ENCODE measurements at regions not wholly inside any gene's neighbourhood (a gene's known extent, or its start where the extent isn't known, plus 50 kb on each side); places are given as distances from the start of the nearest gene placed in this dataset.

DNA sequence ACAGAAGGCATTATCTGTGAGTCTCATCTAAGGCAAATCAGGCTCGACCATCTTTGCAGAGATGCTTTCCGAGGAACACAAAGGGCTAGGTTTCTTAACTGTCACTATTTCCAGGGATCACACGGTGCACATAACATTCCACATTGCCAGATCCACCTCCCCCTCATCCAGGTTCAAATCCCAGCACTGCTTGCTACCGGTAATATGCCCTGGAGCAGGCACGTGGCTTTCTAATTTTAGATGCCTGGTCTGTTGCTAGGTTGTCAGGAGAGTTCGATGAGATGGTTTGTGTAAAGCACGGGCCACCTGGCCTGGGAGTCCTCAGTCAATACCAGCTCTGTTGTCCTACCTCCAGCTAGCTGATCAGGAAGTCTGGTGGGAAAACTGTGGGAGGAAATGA lies 598.6 kb downstream of the NPHP4 start:
- no peak for DNase-seq (ENCODE audit: extremely low read depth, low read depth)

DNA sequence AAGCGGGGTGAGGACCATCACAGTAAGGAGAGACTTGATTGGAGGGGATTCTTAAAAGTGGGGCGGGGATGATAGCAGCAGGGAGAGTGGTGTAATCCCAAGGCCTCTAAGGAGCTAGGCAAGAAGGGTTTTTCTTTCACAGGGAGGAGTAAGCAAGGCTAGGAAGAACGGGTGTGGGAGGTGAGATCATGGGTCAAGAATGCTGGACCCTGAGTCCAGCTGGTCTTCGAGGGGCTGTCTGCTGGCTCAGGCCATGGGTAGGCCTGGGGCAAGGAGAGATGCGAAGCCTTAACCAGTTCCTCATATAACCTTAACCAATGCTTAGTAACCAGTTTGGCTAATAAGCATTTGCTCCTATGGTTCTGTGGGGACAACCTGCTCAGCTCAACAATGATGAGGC lies 599.1 kb downstream of the NPHP4 start:
- DNase-seq (ENCODE audit: extremely low read depth, low read depth), result no peak
- TF ChIP-seq, protein P1, sequence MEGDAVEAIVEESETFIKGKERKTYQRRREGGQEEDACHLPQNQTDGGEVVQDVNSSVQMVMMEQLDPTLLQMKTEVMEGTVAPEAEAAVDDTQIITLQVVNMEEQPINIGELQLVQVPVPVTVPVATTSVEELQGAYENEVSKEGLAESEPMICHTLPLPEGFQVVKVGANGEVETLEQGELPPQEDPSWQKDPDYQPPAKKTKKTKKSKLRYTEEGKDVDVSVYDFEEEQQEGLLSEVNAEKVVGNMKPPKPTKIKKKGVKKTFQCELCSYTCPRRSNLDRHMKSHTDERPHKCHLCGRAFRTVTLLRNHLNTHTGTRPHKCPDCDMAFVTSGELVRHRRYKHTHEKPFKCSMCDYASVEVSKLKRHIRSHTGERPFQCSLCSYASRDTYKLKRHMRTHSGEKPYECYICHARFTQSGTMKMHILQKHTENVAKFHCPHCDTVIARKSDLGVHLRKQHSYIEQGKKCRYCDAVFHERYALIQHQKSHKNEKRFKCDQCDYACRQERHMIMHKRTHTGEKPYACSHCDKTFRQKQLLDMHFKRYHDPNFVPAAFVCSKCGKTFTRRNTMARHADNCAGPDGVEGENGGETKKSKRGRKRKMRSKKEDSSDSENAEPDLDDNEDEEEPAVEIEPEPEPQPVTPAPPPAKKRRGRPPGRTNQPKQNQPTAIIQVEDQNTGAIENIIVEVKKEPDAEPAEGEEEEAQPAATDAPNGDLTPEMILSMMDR (IDR thresholded peaks at IDR 0.05; ENCODE audit: low read depth, low read length), result no peak

More for the DNA sequence above, 598.6 kb downstream of the NPHP4 start:
- TF ChIP-seq, protein P1 (IDR thresholded peaks at IDR 0.05; ENCODE audit: low read depth, low read length), result no peak

DNA sequence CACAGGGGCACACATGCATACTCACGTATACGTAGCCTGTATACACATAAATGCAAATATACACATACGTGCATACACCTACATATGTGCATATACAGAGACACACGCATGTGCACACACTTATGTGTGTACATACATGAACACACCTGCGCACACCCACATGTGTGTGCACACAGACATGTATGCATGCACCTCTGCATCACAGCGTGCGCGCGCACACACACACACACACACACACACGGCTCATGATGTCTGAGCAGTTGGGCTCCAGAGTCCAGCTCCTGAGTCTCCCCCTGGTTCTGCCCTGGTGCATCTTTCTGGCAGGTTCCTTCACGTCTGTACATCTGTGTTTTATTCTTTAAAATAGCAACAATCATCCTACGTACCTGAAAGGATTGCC lies 600.5 kb downstream of the NPHP4 start:
- TF ChIP-seq, protein P1 (IDR thresholded peaks at IDR 0.05; ENCODE audit: low read depth, low read length), result no peak
- DNase-seq (ENCODE audit: extremely low read depth, low read depth), result no peak

DNA sequence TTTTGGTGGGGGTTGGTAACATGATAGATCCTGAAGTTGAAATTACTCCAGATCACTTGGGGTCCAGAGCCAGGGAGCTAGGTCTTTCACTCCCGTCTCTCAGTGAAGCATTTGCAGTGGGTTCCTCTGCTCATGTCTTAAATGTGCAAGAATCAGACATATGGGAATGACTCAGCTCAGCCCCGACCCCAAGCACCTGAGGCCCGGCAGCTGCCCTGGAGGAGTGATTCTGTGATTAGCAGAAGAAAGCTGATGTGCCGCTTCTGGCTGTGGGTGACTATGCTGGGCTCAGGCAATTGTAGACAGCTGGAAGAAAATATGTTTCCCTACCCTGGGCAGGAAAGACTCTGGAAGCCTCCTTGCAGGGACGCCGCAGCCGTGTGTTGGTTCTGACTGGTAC lies 601.7 kb downstream of the NPHP4 start:
- TF ChIP-seq, protein P1 (IDR thresholded peaks at IDR 0.05; ENCODE audit: low read depth, low read length), result no peak
- no peak for DNase-seq (ENCODE audit: extremely low read depth, low read depth)

DNA sequence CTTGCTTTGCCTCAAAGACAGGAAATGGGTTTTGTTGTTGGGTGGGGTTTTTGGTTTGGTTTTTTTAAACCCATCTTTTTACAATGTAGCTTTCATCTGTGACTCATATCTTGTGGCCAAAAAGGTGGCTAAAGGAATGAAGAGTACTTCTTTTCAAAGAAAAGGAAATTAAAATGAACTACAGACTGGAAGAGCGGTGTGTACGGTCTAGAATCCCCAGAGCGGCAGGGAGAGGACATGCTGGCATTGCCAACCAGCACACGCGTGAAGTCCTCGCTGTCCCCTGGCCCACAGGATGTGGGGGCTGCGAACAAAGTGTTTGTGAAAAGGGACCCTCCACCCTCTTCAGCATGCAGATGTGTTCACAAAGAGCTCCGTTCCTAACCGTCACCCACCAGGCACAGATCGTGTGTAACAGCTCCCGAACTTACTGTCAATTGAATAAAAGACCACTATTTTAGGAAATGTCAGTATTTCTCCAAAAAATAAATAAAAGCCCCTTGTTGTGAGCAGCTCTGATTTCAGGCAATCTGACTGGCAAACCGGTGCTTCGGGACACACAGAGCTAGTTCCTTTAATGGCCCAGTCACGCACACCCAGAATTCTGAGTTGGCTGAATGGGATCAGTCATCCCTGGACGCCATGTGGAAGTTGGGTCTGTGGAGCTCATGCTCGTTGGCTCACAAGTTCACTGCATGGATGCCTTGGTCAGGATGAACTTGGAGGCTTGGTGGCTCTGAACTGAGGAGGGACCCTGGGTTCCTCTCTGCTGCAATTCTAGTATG lies 602.9 kb downstream of the NPHP4 start:
- no peak for DNase-seq (ENCODE audit: extremely low read depth, low read depth)
- TF ChIP-seq, protein P1 (IDR thresholded peaks at IDR 0.05; ENCODE audit: low read depth, low read length), result no peak

DNA sequence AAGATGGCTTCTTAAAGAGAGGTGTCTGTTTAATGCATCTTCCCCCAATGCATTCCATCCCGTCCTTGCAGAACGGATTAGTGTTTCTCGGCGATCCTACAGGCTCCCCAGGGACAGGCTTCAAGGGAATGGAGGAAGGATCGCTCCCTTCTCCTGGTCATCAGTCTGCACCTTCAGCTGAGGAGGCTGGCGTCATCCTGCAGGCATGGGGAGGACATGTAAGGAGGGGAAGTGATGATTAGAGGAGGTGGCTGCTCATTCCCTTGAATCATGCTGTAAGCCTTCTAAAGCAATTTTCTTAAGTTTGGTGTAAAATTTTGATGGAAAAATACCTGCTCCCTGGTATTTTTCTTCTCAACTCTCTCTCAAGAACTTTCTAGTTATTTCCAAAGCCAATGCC lies 603.6 kb downstream of the NPHP4 start:
- TF ChIP-seq, protein P1 (IDR thresholded peaks at IDR 0.05; ENCODE audit: low read depth, low read length), result no peak
- no peak for DNase-seq (ENCODE audit: extremely low read depth, low read depth)

DNA sequence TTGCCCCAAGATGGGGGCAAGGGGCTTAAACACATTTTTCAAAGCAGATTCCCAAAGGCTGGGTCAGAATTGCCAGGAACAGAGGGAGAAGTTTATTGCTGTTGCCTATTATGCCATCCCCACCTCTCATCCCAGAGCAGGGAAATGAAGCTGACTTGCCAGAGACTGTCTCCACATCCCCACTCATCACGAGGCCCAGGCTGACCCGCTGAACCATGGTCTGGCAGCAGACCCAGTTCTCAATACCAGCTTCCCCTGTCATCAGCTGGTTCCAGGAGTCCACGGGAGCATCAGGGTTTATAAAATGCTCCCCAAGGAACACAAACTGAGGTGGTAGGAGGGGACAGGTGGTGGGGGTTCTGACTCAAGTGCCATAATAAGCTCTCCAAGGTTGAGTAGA lies 605.9 kb downstream of the NPHP4 start:
- TF ChIP-seq, protein P1 (IDR thresholded peaks at IDR 0.05; ENCODE audit: low read depth, low read length), result no peak
- DNase-seq (ENCODE audit: extremely low read depth, low read depth), result no peak

Measured in AG09319 (cell line).